Tibial nerve (tissue), 4 donors: ENCODE measurements at regions not wholly inside any gene's neighbourhood (a gene's known extent, or its start where the extent isn't known, plus 50 kb on each side); places are given as distances from the start of the nearest gene placed in this dataset.
"Not testable (repeated sequence)": the region's sequence is repeated elsewhere in the genome, so short reads cannot be mapped to it uniquely, and the experiment has no call there.

Source experiments
- DNase-seq, 2 donors: peaks; one replicate each; pipeline ENCODE4 v3.0.0-alpha.2; 2019; ENCODE audit warnings: low spot score in 2 of 2
- H3K27ac ChIP-seq, 4 donors: fragments of 200-600 bp; sonication (generic) in 3 of 4; one replicate each; pipeline ENCODE4 v1.5.1; 2017 to 2019; ENCODE audit warnings: mild to moderate bottlenecking in 1 of 4
- H3K27me3 ChIP-seq, 2 donors: fragments of 200-600 bp; sonication (generic) in 1 of 2; one replicate each; pipeline versions ENCODE4 v1.5.1 to v1.6.0; 2017 to 2019
- H3K36me3 ChIP-seq, 3 donors: fragments of 200-600 bp; sonication (generic); one replicate each; pipeline ENCODE4 v1.5.1; 2018 to 2019
- H3K4me1 ChIP-seq, 4 donors: fragments of 200-600 bp; sonication (generic) in 3 of 4; one replicate each; pipeline ENCODE4 v1.5.1; 2017 to 2019
- H3K4me3 ChIP-seq, 4 donors: fragments of 200-600 bp; sonication (generic) in 3 of 4; one replicate each; pipeline ENCODE4 v1.5.1; 2017 to 2019; ENCODE audit warnings: mild to moderate bottlenecking in 1 of 4, moderate library complexity in 1 of 4
- H3K9me3 ChIP-seq, 4 donors: fragments of 200-600 bp; sonication (generic) in 3 of 4; one replicate each; pipeline ENCODE4 v1.5.1; 2017 to 2019
- CTCF ChIP-seq, 5 experiments: fragments of 200-600 bp in 3 of 5; fragments of 450-650 bp in 2 of 5; sonication (generic) in 3 of 5; IDR thresholded peaks; one replicate each; pipeline ENCODE4 v1.5.1; 2016 to 2019; ENCODE audit warnings: antibody characterized with exemption in 5 of 5, mild to moderate bottlenecking in 3 of 5, moderate library complexity in 2 of 5
- EP300 ChIP-seq, 2 donors: sonication (generic); formaldehyde crosslinking; IDR thresholded peaks; one replicate each; pipeline ENCODE4 v1.6.1; 2017; ENCODE audit warnings: antibody characterized with exemption in 2 of 2, mild to moderate bottlenecking in 1 of 2
- POLR2A ChIP-seq, 2 donors: fragments of 450-650 bp; IDR thresholded peaks; one replicate each; pipeline ENCODE4 v1.6.1; 2017; ENCODE audit warnings: antibody characterized with exemption in 2 of 2, mild to moderate bottlenecking in 2 of 2, moderate library complexity in 2 of 2
- WGBS, 2 donors: methylation state at CpG; one replicate each; pipeline ENCODE4 v1.1.5; 2018; 5-methylcytosine and 5-hydroxymethylcytosine counted together

- no peaks in the 10 kb centered on the region for H3K36me3 ChIP-seq
- DNase-seq = no peak
- no peaks in the 10 kb centered on the region for H3K9me3 ChIP-seq
- H3K4me3 ChIP-seq = no peak overlapping the region
- H3K27me3 ChIP-seq = no peaks in the 10 kb centered on the region
- TF ChIP-seq POLR2A (IDR thresholded peaks at IDR 0.05) = no peak
- TF ChIP-seq CTCF (IDR thresholded peaks at IDR 0.05) = no peak
- no peak for TF ChIP-seq EP300 (IDR thresholded peaks at IDR 0.05)
- H3K4me1 ChIP-seq = peaks cover 0 to 12% (median 0%) of the 10 kb centered on the region in 4 donors
- no peak overlapping the region for H3K27ac ChIP-seq
These were observed 548.5 kb upstream of the SLC10A2 start for GRCh38 chr13:103614761-103615160.

- Histone ChIP-seq H3K27ac (no peak overlapping the region), H3K27me3 (no peaks in the 10 kb centered on the region), H3K9me3 (peaks cover 0 to 6% (median 0%) of the 10 kb centered on the region in 4 donors), H3K36me3 (no peaks in the 10 kb centered on the region), H3K4me1 (no peaks in the 10 kb centered on the region), H3K4me3 (no peak overlapping the region)
- TF ChIP-seq EP300 (IDR thresholded peaks at IDR 0.05) (no peak), CTCF (IDR thresholded peaks at IDR 0.05) (no peak), POLR2A (IDR thresholded peaks at IDR 0.05) (no peak)
- DNase-seq = no peak
- 63 to 79% methylated on average over 1 of the region's 1 CpG for WGBS, 2 donors
These were observed 541.8 kb upstream of the SLC10A2 start for GRCh38 chr13:103607995-103608394.

GRCh38 chr13:103605546-103606326 is 539.5 kb upstream of the SLC10A2 start:
- Histone ChIP-seq H3K36me3 (no peaks in the 10 kb centered on the region), H3K9me3 (peaks cover 0 to 6% (median 0%) of the 10 kb centered on the region in 4 donors), H3K4me1 (no peaks in the 10 kb centered on the region), H3K4me3 (no peak overlapping the region), H3K27me3 (no peaks in the 10 kb centered on the region), H3K27ac (no peak overlapping the region)
- no peak for DNase-seq
- TF ChIP-seq CTCF (IDR thresholded peaks at IDR 0.05) = no peak
- WGBS, 2 donors = 90 to 91% methylated on average over 15 to 16 of the region's 16 CpGs

DNA sequence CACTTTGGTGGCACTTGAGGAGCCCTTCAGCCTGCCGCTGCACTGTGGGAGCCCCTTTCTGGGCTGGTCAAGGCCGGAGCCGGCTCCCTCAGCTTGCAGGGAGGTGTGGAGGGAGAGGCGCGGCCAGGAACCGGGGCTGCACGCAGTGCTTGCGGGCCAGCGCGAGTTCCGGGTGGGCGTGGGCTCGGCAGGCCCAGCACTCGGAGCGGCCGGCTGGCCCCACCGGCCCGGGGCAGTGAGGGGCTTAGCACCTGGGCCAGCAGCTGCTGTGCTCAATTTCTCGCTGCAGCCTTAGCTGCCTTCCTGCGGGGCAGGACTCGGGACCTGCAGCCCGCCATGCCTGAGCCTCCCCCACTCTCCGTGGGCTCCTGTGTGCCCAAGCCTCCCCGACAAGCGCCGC is 533.7 kb upstream of the SLC10A2 start:
- H3K36me3 ChIP-seq, H3K4me3 ChIP-seq, H3K9me3 ChIP-seq, H3K4me1 ChIP-seq, DNase-seq, H3K27me3 ChIP-seq, H3K27ac ChIP-seq: not testable (repeated sequence)
- 92 to 100% methylated on average over 5 to 20 of the region's 26 CpGs for whole genome bisulfite sequencing, 2 donors

- Histone ChIP-seq H3K4me1 (no peaks in the 10 kb centered on the region), H3K27me3 (no peaks in the 10 kb centered on the region), H3K36me3 (no peaks in the 10 kb centered on the region), H3K27ac (no peak overlapping the region), H3K9me3 (no peaks in the 10 kb centered on the region), H3K4me3 (no peak overlapping the region)
- TF ChIP-seq POLR2A (IDR thresholded peaks at IDR 0.05) (no peak), EP300 (IDR thresholded peaks at IDR 0.05) (no peak)
- no peak for DNase-seq
These were observed 532.5 kb upstream of the SLC10A2 start for GRCh38 chr13:103598671-103599070.

- DNase-seq = no peak
- no peaks in the 10 kb centered on the region for H3K27me3 ChIP-seq
- 95 to 98% methylated on average over 4 of the region's 4 CpGs for WGBS, 2 donors
- H3K9me3 ChIP-seq = peaks cover 0 to 15% (median 0%) of the 10 kb centered on the region in 4 donors
- H3K27ac ChIP-seq = no peak overlapping the region
- TF ChIP-seq CTCF (IDR thresholded peaks at IDR 0.05) = no peak
- TF ChIP-seq EP300 (IDR thresholded peaks at IDR 0.05) = no peak
- no peak for TF ChIP-seq POLR2A (IDR thresholded peaks at IDR 0.05)
- no peaks in the 10 kb centered on the region for H3K4me1 ChIP-seq
- no peaks in the 10 kb centered on the region for H3K36me3 ChIP-seq
- no peak overlapping the region for H3K4me3 ChIP-seq
These were observed 507.2 kb upstream of the SLC10A2 start for GRCh38 chr13:103573446-103573845.
